ENCODE measurements at regions not wholly inside any gene's neighbourhood (a gene's known extent, or its start where the extent isn't known, plus 50 kb on each side); places are given as distances from the start of the nearest gene placed in this dataset.
"Not testable (repeated sequence)": the region's sequence is repeated elsewhere in the genome, so short reads cannot be mapped to it uniquely, and the experiment has no call there.

DNA sequence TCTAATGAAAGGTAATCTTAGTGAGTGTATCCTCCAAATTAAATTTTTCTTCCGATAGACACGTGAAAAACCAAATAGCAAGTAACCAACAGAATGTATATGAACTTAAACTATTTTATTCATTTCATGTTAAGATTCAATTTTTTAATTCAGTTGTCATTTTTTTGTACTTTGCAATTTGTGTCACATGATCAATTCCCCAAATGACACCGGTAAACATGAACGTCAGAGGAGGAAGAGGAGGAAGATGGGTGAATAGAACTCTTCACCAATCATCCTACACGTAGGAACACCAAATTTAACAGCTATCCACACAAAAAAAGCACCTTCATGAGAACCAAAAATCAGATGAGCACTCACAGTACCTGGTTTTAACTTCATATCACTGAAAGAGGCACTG is 401.4 kb upstream of the MIR17HG start:
- not testable (repeated sequence) for DNase-seq

DNA sequence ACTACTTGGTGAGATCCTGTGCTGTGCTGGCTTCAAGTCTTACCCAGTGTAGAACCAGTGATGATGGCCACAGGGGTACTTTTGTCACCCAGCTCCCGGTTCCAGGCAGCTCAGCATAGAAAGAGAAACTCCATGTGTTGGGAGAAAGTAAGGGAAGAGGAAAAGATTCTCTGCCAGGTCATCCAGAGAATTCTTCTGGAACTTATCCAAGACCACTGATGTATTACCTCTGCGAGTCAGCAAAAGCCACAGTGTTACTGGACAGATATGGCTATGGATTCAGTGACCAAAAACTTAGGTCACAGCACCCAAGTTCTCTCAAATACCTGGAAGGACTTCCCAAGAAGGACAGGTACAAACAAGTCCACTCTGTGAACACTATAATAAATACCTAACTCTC is 399.5 kb upstream of the MIR17HG start:
- no peak for DNase-seq

DNA sequence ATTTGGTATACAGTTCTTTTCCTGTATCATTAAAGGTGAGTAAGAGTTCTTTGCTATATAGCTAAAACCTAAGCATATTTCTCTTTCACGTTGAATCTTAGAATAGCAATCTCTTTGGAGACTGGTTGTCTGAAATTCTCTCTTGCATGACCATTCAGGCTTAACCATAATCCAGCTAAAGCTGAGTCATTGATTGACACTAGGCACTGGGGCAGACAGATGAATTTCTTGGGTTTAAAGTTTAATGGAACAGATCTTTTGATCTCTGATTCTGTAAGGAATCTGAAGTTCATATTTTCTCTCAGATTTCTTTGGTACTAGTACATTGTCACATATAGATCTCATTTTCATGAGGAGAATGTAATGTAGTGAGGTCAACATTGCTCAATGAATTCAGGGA is 397.3 kb upstream of the MIR17HG start:
- no peak for DNase-seq

DNA sequence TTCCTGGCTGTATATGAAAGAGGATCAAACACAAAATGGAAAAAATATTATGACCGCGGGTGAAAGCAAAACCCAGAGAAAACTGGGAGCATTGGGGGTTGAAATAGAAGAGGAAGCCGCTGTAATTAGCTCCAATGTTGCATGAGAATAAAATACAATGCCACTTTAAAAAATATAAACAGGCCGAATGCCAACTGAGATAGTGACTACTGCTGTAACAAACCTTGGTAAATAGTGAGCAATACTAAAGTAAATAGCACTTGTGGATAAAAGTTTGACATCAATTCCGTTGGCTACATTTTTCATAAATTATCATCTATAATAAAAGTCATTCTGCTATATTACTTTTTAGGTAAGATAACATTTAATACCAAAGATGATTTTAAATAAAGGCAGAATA is 395.8 kb upstream of the MIR17HG start:
- no peak for DNase-seq

DNA sequence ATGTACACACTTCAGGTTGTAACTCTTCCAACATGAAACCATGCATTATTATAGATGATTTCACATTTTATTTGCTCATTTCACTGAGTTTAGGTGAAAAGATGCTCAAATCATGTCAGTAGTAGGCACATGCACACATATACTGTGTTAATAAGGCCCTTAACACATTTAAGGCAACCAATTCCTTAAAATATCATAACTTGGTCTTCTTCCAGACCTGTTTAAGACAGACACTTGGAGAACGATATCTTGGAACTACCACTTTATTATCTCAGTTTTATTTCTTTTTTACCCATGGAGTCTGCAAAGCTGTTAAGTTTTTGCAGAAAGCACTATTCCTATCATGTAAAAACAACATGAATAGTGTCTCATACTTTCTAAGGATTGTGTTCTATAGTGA is 395.2 kb upstream of the MIR17HG start:
- no peak for DNase-seq

DNA sequence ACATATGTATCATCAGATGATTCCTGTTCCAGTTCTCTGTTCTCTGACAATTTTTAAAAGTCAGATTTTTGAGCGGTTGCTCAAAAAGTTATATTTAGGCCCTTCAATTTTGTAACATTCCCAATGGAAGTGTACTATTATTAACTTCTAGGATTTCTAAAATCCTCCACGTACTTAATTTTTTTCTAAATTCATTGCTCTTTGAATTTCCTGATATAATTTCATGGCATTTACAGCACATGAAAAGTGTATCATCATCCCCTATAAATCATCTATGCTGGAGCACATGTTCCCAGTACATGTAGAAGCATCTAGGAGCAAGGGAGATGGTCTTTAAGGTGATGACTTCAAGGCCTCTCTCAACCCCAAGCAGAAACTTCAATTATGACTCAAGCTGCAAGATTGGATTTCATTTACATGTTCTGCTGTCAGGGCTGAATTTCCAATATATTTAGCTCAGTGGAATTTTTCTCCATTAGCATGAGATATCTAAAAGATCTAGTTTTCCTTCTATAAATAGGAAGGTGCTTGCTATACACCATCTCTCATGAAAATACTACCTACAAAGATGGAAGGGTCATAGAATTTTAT is 392.8 kb upstream of the MIR17HG start:
- no peak for DNase-seq

DNA sequence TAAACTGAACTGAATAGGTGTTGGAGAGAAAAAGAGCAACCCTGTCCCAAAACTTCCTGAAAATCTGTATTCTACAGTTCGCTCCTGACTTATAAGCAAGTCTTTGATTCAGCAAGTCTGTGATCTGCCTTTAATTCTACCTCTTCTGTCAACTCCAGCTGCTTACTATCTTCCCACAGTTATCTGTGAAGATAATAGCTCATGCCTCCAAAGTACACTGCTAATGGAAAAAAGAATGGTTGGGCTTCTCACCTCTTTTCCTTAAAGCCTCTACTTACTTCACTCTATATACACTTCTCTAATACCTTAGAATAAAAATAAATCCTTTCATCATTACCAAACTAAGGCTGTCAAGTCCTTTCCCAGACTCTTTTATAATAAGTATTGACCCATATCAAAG is 391.5 kb upstream of the MIR17HG start:
- DNase-seq = no peak

DNA sequence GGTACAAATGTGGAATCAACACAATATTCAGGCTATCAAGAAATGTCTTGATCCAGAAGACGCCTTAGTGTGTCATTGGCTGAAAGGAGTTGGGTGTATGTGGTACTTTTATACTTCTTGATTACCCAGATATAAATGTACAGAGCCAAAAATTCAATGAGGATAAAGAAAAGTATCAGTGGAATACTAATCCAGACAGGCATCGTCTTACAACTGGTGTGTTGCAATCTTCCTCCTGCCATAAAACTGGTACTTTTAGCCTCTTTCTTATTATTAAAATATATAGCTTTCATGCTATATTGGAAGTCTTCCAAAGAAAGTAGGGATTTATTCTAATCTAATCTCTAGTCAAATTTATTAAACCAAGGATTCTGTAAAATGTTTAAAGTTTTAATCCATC is 388.6 kb upstream of the MIR17HG start:
- DNase-seq = no peak

DNA sequence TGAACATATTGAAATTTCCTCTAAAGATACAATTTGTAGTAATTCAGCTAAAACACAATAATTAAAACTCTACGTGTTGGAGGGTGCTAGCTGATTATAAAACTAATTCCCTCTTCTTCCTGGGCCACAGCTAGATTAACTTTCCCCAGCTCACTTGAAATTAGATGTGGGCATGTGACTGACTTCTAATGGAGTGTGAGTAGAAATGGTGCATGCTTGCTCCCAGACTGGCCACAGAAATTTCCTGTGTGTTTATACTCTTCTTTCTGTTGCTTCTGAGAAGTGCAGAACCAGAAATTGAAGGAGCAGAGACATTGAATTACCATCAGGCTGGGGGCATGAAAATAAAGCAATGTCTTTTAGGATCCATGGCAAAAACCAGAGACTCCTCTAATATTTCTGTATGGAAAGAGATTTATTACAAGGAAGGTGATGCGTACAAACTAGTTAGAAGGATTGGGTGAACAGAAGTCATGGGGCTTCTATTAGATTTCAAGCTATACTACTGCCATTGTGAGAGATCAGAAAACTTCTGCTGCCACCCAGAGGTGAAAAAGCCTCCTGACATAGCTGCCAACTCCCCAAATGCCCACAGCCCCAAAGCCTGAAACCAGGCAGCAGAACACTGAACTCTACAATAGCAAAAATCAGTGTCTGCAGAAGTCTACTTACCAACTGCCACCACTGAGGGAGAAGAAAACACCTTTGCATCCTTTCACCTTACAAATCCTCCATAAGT is 379.2 kb upstream of the MIR17HG start:
- no peak for DNase-seq

DNA sequence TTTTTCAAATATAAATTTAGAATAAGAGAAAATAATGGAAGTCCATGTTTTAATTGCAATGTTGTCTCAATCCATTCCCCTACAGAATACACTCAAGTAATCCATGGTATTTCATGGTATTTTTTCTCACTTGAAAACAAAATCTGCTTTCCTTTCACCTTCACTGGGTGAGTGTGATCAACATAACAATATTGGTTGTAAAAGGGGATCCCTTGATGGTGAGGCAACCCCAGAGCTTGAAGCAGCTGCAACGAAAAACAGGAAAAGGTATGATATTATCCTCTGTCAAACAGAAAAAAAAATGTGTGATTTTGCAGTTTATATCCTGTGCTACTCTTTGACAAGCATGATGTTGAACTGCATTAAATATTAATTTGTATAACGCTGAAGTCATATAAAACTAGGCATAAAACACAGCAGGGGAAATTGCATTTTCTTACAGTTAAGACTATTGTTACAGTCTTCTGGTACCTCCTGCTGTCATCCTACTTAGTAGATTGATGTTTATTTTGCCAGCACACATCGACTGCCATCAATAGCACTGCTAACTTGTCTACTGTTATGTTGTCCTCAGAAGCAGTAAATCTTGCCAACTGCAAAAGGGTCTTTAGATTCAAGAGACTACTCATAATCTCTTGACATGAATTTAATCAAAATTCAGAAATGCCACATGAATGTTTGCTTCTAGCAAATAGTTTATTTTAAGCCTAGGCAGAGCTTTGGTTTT is 373.1 kb upstream of the MIR17HG start:
- no peak for DNase-seq

DNA sequence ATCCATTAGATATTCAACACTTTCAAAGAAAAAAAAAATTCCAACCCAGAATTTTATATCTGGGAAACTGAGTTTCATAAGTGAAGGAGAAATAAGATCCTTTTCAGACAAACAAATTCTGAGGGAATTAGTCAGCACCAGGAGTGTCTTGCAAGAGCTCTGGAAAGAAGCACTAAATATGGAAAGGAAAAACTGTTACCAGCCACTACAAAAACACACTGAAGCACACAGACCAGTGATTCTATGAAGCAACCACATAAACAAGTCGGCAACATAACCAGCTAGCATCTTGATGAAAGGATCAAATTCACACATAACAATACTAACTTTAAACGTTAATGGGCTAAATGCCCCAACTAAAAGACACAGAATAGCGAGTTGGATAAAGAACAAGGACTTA is 368.4 kb upstream of the MIR17HG start:
- no peak for DNase-seq

DNA sequence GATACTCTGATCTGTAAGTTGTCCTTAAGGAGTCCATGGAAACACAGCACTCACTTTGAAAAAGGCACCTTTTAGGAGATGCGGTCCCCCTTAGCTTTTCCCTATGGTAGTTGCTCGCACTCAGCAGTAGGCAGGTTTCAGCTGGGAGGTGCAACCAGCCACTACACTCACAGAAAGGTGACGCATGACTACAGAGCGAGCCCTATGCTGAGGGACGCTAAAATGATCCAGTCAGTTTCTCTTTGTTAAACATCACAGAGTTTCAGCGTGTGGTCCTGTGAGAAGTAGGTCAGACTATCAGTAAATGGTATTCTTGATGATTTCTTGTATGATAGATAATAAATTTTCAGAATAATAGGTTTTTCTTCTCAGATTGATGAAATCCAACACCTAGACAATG is 362.7 kb upstream of the MIR17HG start:
- DNase-seq = no peak

DNA sequence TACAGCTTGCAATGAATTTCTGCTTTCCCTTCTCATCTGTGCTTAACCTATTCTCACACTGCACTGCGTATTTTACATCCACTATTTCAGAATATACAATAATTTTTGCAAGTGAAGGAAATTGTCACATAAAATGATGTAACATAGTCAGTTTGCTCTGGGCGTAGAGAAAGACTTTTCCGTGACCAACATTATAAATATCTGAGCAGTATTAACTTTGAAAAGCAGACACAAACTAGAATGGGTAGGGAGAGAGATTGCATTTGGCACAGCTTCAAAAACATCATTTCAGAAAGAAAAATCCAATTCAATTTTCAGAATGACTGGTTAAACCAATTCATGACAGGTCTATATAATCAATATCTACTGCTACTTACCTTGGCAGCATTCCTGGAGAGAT is 352.5 kb upstream of the MIR17HG start:
- DNase-seq = no peak

DNA sequence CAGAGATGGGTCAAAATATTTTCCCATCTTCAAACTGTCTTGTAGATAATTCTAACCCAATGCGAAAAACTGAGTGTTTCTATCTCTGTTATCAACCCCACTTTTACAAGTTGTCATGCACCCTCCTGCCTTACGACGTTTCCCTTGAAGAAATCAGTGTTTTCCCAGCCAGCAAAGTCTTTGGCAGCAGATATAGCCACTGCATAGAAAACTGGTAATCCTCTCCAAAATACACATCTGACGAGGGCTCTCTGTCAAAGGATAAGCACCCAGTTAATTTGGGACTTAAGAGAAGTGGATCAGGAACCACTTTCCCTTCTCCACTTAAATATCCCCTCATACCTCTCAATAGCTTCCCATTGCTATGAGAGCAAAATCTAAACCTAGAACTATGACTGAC is 351.9 kb upstream of the MIR17HG start:
- DNase-seq = no peak

DNA sequence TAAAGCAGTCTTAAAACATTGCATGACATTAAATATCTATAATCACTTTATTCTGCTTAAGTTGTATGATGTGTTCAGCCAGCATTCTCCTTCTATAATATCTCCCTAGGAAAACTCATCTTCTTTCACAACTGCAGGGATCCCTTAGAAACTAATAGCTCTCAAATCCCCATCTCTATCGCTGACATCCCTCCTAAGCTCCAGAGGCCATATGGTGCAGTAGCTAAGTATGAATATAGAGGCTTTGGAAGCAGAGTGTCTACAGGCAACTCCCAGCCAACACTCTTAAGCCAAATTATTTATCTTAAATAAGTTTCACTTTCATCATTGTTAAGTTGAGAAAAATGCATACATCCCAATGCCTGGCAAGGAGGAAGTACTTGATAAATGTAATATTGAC is 349.5 kb upstream of the MIR17HG start:
- no peak for DNase-seq

DNA sequence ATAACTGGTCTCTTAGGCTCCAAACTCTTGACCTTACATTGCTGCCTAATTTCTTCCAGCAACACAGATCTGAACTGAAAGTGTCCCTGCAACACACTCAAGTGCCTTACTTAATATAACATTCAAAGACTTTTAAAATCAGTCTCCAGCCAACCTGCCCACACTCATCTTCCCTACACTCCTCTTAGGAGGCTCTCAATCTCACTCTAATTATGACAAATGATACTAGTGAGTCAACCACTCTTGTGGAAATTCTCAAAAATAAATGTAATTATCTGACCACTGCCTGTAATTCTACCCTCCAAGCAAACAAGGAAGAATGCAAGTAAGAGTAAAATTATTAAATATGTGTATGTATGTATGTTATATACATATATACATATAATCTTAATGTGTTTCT is 348.1 kb upstream of the MIR17HG start:
- no peak for DNase-seq

DNA sequence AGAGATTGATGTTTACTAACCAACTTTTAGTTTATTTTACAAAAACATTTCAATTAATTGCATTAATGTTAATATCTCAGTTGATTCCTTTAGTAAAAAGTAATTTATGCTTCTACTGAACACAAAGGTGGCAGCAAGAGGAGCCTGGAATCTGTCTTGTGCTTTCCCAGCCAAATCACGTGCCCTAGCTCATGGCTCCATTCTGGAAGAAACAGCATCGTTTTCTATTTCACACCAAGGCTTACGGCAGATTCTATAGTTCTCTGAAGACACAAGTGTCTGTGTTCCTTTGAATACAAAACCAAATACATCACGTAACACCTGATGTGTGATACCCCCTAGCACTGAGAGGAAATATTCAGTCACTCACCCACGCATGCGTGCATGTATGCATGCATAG is 346.1 kb upstream of the MIR17HG start:
- DNase-seq = no peak

DNA sequence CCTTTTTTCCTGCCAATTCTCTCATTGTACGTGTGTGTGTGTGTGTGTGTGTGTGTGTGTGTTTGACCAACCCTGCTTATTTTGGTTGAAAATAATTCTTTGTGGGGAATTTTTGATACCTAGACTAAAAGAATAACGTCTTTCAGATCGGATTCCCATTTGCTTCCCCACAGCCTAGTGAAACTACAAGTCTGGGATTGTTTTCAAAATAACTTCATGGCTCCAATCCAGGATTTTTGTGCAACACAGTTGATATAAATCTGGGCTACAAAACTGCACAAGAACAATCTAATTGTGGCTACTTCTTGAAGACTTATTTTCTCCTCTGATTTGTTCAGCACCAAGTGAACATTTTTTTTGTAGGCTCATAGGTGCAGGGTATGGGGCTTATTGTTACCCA is 332.8 kb upstream of the MIR17HG start:
- no peak for DNase-seq

DNA sequence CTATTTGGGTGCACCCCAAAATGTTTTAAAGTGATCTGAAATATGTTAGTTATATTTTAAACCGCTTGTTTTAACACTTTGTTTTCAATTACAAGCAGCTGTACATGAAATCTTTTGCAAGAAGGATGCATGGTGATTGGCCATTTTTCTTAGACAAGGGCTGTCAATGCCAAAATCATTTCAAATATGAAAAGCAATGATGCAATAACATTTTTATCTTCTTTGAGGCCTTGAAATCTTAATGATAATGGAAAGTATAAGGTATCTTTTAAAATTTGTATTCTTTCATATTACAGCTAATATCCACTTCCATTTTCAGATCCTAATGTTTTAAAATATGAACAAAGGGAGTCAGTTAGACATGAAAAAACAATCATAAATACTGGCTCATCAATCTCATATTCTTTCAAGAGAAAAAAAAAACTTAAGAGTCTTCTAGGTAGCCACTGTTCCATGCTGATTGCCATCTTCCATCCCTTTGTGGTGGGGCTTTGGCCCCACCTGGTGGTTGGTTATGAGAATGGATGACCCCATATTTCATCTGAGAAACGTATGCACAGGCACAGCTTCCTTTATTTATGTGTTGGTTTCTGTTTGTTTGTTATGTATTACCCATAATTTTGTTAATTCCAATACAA is 330.3 kb upstream of the MIR17HG start:
- no peak for DNase-seq

DNA sequence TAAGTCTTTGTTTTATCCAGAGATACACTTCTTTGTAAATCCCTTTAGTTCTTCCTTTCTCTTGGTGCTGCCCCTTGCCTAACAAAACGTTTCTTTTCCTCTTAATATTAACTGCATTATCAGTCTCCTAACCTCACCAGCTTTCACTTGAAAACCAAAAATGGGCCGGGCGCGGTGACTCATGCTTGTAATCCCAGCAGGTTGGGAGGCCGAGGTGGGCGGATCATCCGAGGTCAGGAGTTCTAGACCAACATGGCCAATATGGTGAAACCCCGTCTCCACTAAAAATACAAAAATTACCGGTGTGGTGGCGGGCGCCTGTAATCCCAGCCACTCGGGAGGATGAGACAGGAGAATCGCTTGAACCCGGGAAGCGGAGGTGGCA is 329.8 kb upstream of the MIR17HG start:
- DNase-seq = no peak

DNA sequence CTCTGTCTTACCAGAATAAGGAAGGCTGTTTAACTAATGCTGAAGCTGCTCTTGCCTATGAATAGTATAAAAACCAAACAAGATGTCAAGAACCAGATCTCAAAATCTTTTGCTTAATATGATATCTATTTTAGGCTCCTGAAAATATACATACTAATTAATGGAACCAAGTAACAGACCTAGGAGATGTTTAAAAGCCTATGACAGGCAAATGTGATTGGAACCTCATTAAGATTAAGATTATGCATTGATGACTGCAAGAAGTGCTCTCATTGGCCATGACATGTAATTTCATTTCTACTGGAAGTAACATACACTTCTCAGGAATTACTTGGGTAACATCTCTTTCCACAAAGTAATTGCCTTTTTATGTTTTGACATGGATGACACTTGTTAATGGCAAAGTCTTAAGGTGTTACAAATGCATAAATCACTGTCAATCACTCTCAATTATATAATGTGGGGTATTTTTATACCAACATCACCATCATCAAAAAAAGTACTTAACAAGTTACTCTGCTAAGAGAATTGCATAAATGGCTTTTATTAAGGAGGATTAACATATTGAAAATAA is 326.9 kb upstream of the MIR17HG start:
- no peak for DNase-seq

DNA sequence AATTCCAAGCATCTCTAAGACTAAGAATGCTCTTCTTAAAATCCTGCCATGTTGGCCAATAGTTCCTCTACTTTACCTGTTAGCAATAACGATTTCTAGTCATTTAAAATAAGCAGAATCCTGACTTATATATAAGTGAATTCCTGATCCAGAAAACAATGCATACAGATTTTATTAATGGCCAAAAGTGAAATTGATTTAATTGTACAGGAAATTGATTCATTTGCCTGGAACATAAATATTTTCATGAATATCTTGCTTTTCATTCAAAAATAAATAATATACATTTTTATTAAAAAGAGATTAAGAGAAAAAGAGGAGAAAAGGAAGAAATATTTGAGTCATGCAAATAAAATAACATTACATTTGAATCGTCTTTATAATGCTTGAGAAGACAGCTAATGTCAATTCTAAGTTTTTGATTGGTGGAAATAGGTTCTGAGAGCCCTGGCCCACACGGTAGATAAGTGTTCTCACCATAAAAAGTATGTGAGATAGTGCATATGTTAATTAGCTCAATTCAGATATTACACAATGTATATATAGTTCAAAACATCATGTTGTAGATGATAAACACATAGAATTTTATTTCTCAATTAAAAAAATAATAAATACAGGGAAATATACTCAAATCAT is 323.2 kb upstream of the MIR17HG start:
- DNase-seq = no peak

DNA sequence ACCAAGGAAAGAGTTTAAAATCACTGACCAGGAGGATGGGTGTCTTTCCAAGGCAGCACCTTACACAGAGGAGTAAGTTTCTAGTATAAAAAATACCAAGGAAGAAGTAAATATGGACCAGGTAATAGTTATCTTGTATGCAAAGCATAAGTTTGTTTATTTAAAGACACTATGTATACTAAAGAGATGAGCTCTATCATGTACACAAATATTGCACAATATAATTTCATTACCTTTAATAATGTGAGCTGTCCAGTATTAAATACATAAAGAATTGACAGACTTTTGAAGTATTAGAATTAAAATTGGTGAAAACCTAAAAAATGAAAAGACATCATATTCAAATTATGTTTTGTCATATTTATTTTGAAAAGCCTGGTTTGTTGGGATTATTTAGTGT is 322.0 kb upstream of the MIR17HG start:
- DNase-seq = no peak

Data from stimulated activated CD4-positive, alpha-beta T cell treated with anti-CD3 and anti-CD28 coated beads, Interleukin-4, amount 100 ng/mL, for 24 hours (primary cell).